Prostate gland (tissue), 2 donors: ENCODE measurements at regions not wholly inside any gene's neighbourhood (a gene's known extent, or its start where the extent isn't known, plus 50 kb on each side); places are given as distances from the start of the nearest gene placed in this dataset.
A peak's percentile ranks its signal among the peaks of the same experiment; 100 is the strongest.

Experiments
- DNase-seq: peaks from one replicate; pipeline ENCODE4 v3.0.0-alpha.2; 2019; ENCODE audit warnings: low spot score
- H3K27ac ChIP-seq, 2 donors: fragments of 200-600 bp; sonication (generic); 2 replicates each; pipeline ENCODE4 v1.5.1; 2017 to 2019
- H3K27me3 ChIP-seq: fragments of 200-600 bp; sonication (generic); replicated peaks from 2 replicates; pipeline ENCODE4 v1.5.1; 2019; ENCODE audit not compliant: insufficient read depth
- H3K36me3 ChIP-seq, 2 donors: fragments of 200-600 bp; sonication (generic); 1 replicate in 1 of 2; 2 replicates in 1 of 2; pipeline versions ENCODE4 v1.5.1 to v1.8.1; 2017 to 2019
- H3K4me1 ChIP-seq: fragments of 200-600 bp; sonication (generic); replicated peaks from 2 replicates; pipeline ENCODE4 v1.5.1; 2019
- H3K4me3 ChIP-seq, 2 donors: fragments of 200-600 bp; sonication (generic); 2 replicates each; pipeline ENCODE4 v1.5.1; 2017 to 2019
- H3K9me3 ChIP-seq: fragments of 200-600 bp; sonication (generic); 2 replicates; pipeline ENCODE4 v1.5.1; 2017
- POLR2A ChIP-seq: fragments of 450-650 bp; IDR thresholded peaks from one replicate; pipeline ENCODE4 v1.6.1; 2016; ENCODE audit warnings: antibody characterized with exemption, mild to moderate bottlenecking
- POLR2AphosphoS5 ChIP-seq: sonication (generic); formaldehyde crosslinking; IDR thresholded peaks from one replicate; pipeline ENCODE4 v1.6.1; 2017; ENCODE audit warnings: antibody characterized with exemption
- WGBS: methylation state at CpG from one replicate; pipeline ENCODE4 v1.1.5; 2018; 5-methylcytosine and 5-hydroxymethylcytosine counted together
- intact Hi-C: fragments of 100-400 bp; cut with DNase I; formaldehyde crosslinking; loops from one replicate; pipeline ENCODE4 v1.14.2; 2022
- TF ChIP-seq, protein P1 (sequence below), 4 experiments: fragments of 200-600 bp in 2 of 4; fragments of 450-650 bp in 2 of 4; sonication (generic) in 2 of 4; IDR thresholded peaks; 1 replicate in 3 of 4; 2 replicates in 1 of 4; pipeline ENCODE4 v1.5.1; 2016 to 2019; ENCODE audit warnings: antibody characterized with exemption in 4 of 4, mild to moderate bottlenecking in 2 of 4, moderate library complexity in 2 of 4

DNA sequence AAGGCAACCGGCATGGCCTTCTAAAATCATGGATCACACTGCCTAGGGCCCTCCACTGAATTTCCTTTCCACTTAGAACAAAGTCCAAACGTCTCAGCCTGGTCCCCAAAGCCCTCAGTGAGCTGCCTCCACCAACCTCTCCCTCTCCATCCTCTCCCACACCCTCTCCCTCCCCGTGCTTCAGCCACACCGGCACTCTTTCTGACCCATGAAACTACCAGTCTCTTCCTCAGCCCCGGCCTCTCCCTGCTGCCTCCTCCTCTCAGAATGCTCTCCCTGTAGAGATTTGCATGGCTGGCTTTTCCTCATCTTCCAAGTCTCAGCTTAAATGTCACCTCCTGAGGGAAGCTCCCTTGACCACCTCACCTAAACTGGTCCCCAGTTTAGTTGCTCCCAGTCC lies 219.0 kb upstream of the ZMIZ1 start:
- TF ChIP-seq POLR2A (no peak), POLR2AphosphoS5 (no peak)
- TF ChIP-seq, protein P1, sequence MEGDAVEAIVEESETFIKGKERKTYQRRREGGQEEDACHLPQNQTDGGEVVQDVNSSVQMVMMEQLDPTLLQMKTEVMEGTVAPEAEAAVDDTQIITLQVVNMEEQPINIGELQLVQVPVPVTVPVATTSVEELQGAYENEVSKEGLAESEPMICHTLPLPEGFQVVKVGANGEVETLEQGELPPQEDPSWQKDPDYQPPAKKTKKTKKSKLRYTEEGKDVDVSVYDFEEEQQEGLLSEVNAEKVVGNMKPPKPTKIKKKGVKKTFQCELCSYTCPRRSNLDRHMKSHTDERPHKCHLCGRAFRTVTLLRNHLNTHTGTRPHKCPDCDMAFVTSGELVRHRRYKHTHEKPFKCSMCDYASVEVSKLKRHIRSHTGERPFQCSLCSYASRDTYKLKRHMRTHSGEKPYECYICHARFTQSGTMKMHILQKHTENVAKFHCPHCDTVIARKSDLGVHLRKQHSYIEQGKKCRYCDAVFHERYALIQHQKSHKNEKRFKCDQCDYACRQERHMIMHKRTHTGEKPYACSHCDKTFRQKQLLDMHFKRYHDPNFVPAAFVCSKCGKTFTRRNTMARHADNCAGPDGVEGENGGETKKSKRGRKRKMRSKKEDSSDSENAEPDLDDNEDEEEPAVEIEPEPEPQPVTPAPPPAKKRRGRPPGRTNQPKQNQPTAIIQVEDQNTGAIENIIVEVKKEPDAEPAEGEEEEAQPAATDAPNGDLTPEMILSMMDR (IDR thresholded peaks at IDR 0.05): no peak
- DNase-seq: no peak
- WGBS: 81% methylated on average over 5 of the region's 5 CpGs
- H3K4me3 ChIP-seq: no peak overlapping the region
- H3K9me3 ChIP-seq: no peaks in the 10 kb centered on the region
- H3K27ac ChIP-seq: no peak overlapping the region
- intact Hi-C loops: no loop called here
- no peaks in the 10 kb centered on the region for H3K27me3 ChIP-seq
- no peaks in the 10 kb centered on the region for H3K4me1 ChIP-seq
- H3K36me3 ChIP-seq: no peaks in the 10 kb centered on the region

GRCh38 chr10:78850644-78851435 lies 217.9 kb upstream of the ZMIZ1 start:
- TF ChIP-seq POLR2A: no peak
- TF ChIP-seq, protein P1 (IDR thresholded peaks at IDR 0.05): no peak
- DNase-seq: no peak
- no peaks in the 10 kb centered on the region for H3K27me3 ChIP-seq
- H3K4me1 ChIP-seq: no peaks in the 10 kb centered on the region
- intact Hi-C loops: no loop called here
- H3K27ac ChIP-seq: peak overlapping the region in 1 of 2 donors; percentile 8
- H3K36me3 ChIP-seq: no peaks in the 10 kb centered on the region
- H3K4me3 ChIP-seq: no peak overlapping the region
- H3K9me3 ChIP-seq: no peaks in the 10 kb centered on the region
- 91% methylated on average over 6 of the region's 6 CpGs for WGBS

DNA sequence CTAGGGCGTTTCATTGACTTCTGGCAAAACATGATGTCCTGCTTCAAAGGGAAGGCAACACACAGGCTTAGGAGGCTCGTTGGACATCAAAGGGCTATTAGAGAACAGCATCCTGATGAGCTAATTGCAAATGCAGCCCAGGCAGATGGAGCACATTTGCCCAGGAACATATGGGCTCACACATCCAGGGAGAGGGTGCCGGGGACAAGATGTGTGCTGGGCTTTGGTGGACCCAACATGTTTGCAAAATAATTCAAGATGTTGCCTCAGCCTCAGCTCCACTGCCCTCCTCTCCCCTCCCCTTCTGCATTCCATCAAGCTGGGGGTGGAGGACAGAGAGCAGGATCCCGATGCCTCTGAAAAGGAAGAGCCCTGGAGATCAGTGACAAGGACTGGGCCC lies 217.1 kb upstream of the ZMIZ1 start:
- no peaks in the 10 kb centered on the region for H3K27me3 ChIP-seq
- no peaks in the 10 kb centered on the region for H3K9me3 ChIP-seq
- peak overlapping the region; percentile 8 to 50 for H3K27ac ChIP-seq
- TF ChIP-seq POLR2A (no peak), POLR2AphosphoS5 (peak; percentile 35)
- no peak for DNase-seq
- H3K36me3 ChIP-seq: no peaks in the 10 kb centered on the region
- no peak overlapping the region for H3K4me3 ChIP-seq
- WGBS: 65% methylated on average over 4 of the region's 4 CpGs
- intact Hi-C loops: no loop called here
- no peaks in the 10 kb centered on the region for H3K4me1 ChIP-seq

DNA sequence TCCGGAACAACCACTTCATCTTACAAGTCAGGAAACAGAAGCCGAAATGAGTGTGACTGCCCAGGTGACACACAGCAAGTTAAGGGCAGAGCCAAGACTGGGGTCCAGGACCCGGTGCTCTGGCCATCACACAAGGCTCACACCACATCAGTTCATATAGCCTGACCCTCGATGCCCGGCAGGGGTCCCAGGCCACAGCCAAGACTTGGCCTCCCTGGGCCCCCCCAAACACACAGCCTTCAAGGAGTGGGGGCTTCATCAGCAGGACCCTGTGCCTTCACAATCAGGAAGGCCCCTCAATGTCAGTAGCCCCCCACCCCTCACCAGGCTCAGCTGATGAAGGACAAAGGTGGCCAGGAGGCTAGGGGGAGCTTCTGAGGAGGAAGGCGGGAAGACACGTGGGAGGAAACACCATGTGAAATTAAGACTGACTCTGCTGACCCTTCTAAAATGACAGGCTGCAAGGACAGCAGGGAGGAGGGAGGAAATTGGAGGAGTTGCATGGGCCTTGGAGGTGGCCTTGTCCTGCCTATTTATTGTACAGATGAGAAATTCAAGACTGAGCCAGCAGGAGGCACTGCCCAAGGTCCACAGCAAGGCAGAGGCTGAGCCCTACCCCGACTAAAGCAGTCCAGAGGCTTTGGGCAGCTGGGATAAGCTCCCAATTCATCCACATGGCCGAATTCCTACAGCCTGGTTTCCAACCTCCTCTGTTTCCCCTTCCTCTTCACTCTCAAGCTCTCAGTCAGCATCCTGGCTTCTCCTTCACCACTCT lies 216.1 kb upstream of the ZMIZ1 start:
- WGBS: 91% methylated on average over 9 of the region's 9 CpGs
- DNase-seq: no peak

GRCh38 chr10:78853864-78854263 lies 214.9 kb upstream of the ZMIZ1 start:
- no peaks in the 10 kb centered on the region for H3K9me3 ChIP-seq
- intact Hi-C loops: no loop called here
- WGBS: 88% methylated on average over 4 of the region's 4 CpGs
- H3K36me3 ChIP-seq: no peaks in the 10 kb centered on the region
- no peak for TF ChIP-seq POLR2A
- TF ChIP-seq POLR2AphosphoS5: no peak
- TF ChIP-seq, protein P1 (IDR thresholded peaks at IDR 0.05): no peak
- H3K27ac ChIP-seq: no peak overlapping the region
- no peak for DNase-seq
- no peaks in the 10 kb centered on the region for H3K4me1 ChIP-seq
- H3K27me3 ChIP-seq: no peaks in the 10 kb centered on the region
- no peak overlapping the region for H3K4me3 ChIP-seq

More for the DNA sequence above, 216.1 kb upstream of the ZMIZ1 start:
- TF ChIP-seq, protein P1 (IDR thresholded peaks at IDR 0.05): peak in 1 of 4 experiments; percentile 27
- no peak for TF ChIP-seq POLR2A
- no peak for TF ChIP-seq POLR2AphosphoS5
- peak overlapping the region in 1 of 2 donors; percentile 50 for H3K27ac ChIP-seq
- no peak overlapping the region for H3K4me3 ChIP-seq
- no peaks in the 10 kb centered on the region for H3K27me3 ChIP-seq
- no peaks in the 10 kb centered on the region for H3K9me3 ChIP-seq
- H3K4me1 ChIP-seq: no peaks in the 10 kb centered on the region
- intact Hi-C loops: no loop called here
- H3K36me3 ChIP-seq: no peaks in the 10 kb centered on the region
